ENCODE measurements at regions not wholly inside any gene's neighbourhood (a gene's known extent, or its start where the extent isn't known, plus 50 kb on each side); places are given as distances from the start of the nearest gene placed in this dataset.

- DNase-seq, result no peak
Measured at GRCh38 chr10:3510741-3511140, 274.3 kb downstream of the KLF6 start.

DNA sequence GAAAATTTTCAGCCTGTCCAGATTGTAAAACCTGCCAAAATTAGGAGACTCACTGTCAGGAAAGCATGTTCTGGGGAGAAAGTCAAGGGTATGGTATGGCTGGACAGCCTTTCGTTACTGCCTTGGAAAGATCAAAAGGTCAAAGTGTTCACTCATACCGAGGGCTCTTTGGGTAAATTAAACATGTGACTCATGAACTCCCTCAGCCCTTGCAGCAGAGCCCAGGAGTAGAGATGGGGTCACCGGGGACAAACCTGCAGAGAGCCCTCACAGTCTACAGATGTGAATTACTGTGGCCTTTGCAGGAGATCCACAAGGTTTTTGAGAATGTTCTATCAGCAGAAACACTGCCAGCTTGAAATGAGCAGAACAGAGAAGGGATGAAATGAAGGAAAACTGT is 275.7 kb downstream of the KLF6 start:
- no peak for DNase-seq

DNA sequence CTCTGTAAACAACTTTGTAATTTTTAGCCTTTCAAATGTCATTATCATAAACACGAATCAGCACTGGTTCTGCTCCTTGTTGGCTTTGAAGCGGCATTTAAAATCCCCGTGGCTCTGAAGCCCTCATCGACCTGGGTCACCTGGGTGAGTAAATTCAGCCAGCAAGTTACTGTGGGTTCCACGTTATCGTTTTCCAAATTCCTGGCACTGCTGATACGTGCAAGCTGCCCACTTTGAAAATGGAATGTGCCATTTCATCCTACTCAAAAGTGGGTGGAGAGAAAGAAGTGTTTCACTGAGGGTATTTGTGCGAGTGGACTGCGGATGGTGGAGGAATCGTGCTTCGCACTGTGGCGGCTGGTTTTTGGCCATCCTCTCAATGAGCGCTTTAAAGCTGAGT is 281.7 kb downstream of the KLF6 start:
- DNase-seq, result no peak

DNA sequence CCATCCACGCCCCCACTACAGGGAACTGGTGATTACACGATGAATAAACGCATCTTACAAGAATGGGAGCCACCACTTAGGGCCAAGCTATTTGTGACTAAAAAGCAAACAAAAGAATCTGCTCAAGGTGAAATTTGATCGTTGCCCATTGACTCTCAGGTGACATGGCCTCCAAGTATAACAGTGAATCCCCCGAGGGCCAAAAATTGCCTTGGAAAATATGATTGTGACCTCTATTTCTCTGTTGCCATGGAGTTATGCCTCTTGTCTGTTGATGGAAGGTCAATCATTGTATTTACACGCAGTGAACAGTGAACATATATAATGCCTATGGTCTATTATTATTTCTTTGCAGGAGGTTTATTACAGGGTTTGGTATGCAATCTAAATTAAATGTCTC is 282.3 kb downstream of the KLF6 start:
- no peak for DNase-seq

- peak; percentile 72 for DNase-seq
Measured at GRCh38 chr10:3500408-3500856, 284.6 kb downstream of the KLF6 start.

- no peak for DNase-seq
Measured at GRCh38 chr10:3499120-3499519, 285.9 kb downstream of the KLF6 start.

DNA sequence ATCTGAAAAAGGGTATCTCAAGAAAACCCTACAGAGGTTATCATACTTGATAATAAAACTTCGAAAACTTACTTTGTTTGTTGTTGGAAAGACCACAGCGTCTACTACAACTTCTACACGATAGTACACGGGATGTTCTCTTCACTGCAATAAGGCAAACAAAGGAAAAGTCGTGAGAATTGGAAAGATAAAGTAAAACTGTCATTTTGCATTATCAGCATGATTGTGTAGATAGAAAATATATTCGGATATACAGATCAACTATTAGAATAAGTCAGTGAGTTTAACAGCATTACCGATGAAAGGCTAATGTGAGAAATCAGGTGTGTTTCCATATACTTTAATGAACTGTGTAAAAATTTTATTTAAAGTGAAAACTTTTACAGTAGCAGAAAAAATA is 287.4 kb downstream of the KLF6 start:
- DNase-seq, result no peak

GRCh38 chr10:3496138-3496537 is 288.9 kb downstream of the KLF6 start:
- no peak for DNase-seq

- no peak for DNase-seq
Measured at GRCh38 chr10:3495281-3495680, 289.7 kb downstream of the KLF6 start.

GRCh38 chr10:3494838-3495230 is 290.2 kb downstream of the KLF6 start:
- no peak for DNase-seq

DNA sequence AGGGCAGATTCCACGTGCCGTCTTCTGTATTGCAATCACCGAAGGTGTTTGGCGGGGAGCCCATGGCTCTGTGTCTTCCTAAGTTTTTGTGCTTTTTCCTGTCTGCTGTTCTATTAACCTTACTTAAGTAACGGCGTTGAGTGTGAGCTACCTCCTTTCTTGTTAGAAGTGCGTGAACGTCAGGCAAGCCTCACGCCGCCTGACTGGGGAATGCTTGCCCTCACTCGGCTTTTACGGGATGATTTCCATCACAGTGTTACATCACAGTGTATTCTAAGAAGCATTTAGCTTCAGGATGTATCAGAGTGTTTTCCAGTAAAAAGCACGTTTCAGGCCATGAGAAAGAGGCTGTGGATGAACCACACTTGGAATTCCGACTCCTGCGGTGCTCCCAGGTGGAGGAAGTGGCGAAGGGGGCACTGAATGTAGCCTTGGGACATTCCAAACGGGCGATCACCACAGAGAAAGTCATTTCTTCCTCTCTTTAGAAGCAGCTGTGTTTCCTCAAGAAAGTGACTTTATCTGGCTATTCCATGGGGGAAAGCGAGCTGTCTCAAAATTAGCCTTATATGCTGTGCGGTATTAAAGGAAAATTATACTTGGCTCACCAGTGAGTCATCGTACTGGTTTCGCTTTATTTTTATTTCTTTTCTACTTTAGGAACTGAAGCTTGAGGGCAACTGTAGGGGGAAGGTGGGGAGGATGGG is 290.7 kb downstream of the KLF6 start:
- no peak for DNase-seq

- no peak for DNase-seq
Measured at GRCh38 chr10:3493621-3494020, 291.4 kb downstream of the KLF6 start.

DNA sequence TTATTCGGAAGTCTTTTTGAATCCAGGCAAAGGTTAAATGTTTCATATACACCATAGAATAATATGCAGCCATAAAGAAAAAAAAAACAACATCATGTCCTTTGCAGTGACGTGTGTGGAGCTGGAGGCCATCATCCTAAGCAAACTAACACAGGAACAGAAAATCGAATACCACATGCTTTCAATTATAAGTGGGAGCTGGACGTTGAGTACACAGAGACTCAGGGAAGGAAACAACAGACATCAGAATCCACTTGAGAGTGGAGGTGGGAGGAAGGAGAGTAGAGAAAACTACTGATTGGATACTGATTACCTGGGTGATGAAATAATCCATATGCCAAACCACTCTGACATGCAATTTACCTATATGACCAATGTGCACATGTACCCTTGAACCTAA is 293.4 kb downstream of the KLF6 start:
- no peak for DNase-seq

DNA sequence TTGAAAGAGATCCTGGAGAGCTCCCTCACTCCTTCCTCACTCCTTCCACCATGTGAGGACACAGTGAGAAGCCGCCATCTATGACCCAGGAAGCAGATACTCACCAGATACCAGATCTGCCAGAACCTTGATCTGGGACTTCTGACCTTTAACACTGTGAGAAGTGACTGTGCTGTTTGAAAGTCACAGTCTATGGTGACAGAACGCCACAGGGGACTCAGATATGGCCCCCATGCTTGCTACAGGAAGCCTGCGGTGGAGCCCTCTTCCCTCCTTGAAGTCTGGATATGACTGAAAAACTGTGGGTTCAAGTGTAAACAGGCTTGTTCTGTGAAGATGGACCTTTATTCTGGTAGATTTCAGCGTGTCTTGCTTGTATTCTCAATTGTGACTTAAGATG is 297.8 kb downstream of the KLF6 start:
- no peak for DNase-seq

DNA sequence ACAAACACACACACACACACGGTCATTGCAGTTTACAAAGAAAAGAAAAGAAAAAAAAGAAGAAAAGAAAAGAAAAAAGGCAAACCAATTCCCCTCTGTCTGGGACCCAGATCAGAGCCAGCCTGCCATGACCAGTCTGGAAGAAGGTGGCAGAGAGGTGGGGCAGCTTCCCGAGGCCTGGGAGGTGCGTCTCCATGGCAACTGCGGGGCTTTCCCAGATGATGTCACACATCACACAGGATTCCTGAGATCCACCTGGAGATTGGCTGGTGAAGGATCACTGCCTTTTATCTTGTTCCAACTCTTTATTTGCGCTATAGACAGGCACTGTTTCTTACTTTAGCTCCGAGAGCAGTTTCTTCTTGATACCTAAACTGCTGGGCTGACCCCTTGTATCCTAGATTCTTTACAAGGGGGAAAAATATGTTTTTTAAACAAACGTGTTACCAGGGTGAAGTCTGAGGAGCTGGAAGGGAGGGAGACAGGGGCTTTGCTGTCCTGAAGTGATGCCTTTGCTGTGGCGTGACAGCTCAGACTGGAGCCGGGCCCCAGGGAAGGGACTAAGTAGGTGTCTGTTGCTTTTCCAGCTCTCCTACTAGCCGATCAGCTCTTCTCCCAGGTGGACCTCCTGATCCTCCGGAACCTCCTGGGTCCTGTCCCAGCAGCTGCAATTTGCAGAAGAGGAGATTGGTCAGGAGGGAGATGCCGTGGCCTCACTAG is 298.5 kb downstream of the KLF6 start:
- DNase-seq, result no peak

GRCh38 chr10:3485057-3485686 is 299.8 kb downstream of the KLF6 start:
- peak; percentile 21 for DNase-seq

DNA sequence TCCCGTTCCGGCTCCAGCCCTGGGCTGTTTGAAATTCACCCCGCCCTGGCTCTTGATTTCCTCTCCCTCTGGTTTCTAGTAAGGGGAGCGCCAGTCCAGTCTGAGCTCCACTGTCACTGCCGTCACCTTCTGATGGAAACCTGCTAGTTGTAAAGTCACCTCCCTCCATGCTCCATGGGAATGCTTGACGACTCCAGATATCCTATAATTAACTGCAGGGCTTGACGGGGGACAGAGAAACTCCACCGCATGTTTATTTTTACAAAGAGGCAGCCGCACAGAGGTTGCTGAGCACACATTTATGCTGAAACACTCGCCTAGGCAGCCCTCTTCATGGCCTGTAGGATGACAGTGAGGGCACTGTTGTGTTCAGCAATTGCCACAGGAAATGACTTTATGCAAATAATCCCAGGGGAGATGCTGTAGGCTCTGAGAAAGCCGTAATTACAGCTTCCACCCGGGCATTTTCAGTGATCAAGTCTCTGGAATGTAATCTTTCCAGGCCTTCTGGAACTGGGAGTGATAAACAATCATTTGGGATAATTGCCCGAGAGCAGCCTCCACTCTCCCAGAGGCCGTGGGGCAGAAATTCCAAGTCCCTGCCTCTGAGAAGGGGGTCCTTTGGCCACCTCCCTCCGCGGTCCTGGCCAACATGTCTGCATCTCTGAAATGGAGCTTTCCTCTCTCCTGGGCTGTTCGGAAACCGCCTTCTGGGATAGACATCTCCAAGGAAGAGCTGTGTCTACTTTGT is 300.5 kb downstream of the KLF6 start:
- no peak for DNase-seq

GRCh38 chr10:3482200-3482993 is 302.6 kb downstream of the KLF6 start:
- DNase-seq, result no peak

GRCh38 chr10:3481496-3481895 is 303.5 kb downstream of the KLF6 start:
- no peak for DNase-seq

- no peak for DNase-seq
Measured at GRCh38 chr10:3480990-3481315, 304.1 kb downstream of the KLF6 start.

DNA sequence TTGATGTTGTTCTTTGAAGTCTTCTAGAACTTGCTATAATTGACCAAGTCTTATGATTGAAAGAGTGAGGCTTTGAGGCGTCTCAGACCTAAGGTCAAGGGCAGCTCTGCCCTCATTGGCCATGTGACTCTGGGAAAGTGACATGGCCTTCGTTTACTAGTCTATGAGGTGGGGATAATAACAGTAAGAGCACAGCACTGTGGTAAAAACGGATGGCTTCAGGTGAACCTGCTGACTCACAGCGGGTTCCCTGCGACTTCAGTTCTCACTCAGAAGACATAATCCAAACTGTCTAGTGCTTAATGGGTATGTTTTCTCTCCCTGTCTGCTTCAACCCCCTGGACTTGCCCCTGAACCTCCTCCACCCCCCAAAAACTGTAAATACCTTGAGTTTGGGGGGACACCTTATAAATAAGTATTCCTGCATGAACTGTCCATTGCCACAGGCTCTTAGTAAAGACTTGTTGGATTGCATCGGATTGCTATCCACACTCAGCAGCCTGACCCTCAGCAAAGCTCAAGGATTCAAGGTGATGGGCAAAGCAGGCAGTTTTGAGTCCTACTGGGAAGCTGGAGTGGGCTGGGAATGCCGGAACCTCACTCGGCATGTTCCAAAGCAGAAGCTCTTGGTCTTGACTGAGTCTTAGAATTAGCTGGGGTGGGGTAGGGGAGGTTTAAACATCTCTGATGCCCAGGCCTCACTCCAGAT is 304.6 kb downstream of the KLF6 start:
- DNase-seq, result no peak

GRCh38 chr10:3478632-3479240 is 306.2 kb upstream of the PITRM1 start:
- no peak for DNase-seq
